HPDE6-E6E7 (cell line): ENCODE measurements at regions not wholly inside any gene's neighbourhood (a gene's known extent, or its start where the extent isn't known, plus 50 kb on each side); places are given as distances from the start of the nearest gene placed in this dataset.
"Not testable (repeated sequence)": the region's sequence is repeated elsewhere in the genome, so short reads cannot be mapped to it uniquely, and the experiment has no call there.

ENCODE experiments used
- DNase-seq: peaks from one replicate; pipeline ENCODE4 v3.0.0; 2011; ENCODE audit warnings: missing footprints; ENCODE audit errors: extremely low spot score

DNA sequence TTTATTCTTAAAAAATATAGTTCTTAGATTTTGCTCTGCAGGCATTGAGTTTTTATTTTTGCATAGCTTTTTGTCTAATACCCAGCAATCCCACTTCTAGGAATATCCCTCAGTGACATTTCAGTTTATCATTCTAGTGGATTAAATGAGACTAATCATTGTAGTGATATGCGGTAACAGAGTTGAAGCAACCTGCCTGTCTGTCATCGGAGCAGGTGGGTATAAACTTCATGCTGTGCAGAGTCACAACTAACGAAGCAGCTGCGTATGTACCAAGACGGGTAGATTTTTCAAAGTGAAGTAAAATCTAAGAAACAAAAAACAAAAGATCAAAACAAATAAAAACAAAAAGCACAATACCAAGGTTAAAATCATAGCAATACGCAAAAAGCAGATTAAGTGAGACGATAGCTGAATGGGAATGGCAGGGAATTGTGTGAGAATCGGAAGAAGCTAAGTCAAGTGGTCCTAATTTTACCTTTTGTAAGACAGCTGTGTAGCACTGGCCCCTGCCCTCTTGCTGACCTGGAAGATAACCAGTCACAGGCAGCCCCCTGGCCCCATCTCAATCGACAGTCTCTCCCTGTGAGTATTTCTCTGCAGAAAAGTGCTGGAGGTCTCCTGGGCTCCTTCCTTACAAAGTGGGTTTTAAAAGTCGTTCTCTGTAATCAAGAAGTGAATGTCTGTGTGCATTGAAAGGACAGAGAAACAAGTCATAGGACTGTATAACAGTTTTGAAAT, 169.2 kb downstream of the OR2B2 start:
- DNase-seq, result no peak

DNA sequence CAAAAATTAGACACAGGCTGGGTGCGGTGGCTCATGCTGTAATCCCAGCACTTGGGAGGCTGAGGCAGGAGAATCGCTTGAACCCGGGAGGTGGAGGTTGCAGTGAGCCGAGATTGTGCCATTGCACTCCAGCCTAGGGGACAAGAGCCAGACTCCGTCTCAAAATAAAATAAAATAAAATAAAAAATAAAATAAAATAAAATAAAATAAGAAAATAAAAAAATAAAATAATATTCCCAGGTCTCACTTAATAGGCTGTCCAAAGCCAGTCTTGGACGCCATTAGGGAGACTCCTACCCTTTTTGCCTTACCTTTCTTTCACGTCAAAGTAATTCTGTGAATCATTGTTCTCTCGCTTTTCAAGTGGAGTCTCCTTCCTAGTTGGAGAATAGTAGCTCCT, 172.3 kb downstream of the OR2B2 start:
- DNase-seq, result not testable (repeated sequence)

- DNase-seq, result no peak
These were observed 175.5 kb downstream of the OR2B2 start for GRCh38 chr6:27736686-27737085.

DNA sequence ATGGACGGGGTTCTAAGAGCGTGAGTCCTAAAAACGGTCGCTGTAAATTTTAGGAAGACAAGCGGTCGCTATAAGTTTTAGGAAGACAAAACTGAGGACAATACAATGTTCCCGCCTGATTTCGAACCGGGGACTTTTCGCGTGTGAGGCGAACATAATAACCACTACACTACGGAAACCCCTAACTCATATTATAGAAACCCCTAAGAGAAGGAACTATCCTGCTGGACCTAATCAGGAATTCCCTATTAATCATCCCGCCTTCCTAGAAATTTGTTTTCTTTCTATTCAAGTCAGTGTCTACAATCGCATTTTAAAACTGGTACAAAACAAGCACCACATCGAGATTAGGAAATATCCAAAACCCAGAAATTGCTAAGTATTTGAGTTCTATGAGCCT, 183.8 kb downstream of the OR2B2 start:
- no peak for DNase-seq

DNA sequence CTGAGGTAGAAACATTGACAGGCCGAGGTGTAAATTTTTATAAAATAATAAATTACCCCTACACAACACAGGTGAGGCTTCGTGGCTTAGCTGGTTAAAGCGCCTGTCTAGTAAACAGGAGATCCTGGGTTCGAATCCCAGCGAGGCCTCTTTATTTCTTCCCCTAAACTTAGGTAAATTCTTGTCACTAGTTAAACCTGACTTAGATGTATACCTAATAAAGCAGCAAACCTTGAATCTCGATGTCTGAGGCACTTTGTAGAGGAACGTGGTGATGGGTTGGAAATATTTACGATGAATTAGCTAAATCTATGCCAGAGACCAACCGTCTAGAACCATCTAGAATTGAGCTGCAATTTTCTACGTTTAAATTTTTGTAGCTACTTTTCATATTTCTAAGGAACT, 185.6 kb downstream of the OR2B2 start:
- peak; percentile 35 for DNase-seq

DNA sequence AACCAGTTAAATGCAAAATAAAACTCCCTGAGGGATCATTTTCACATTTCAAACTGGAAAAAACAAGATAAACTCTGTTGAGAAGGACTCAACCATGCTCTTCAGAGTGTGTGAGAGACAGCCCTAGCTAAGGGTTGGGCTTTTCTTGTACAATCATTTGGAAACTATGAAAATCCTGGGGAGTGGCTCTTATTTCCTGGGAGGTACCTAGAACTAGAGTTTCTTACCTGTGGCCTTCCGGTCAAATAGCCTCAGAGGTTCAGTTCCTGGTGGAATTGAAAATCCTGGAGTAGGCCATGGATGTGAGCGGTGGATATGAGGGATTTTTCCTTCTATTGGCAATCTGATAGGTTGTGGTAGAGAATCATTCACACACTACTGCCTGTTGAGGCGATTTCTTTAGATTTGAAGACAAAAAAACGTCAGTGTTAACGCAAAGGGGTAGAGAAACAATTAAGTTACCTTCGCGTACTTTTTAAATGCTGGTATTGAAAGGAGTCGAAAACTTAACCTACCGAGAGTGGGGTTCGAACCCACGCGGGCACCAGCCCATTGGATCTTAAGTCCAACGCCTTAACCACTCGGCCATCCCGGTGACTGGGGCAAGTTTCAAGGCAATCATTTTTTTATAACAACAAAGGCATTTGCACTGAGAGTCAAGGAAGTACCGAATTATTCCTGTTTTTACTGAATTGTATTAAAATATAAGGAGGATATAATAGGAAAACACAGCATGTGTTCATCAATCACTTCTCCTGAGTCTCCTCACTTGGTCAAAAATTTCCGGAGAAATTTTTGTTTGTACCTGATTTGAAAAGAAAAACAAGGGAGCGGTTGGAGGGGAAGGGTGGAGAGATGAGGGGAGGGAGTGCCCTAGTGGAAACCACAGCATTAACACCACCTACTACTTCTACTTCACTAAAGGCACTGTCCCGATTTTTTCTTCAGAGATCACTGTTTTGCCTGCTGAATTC, 191.3 kb downstream of the OR2B2 start:
- DNase-seq, result peak; percentile 88

GRCh38 chr6:27719039-27719438, 193.2 kb downstream of the OR2B2 start:
- not testable (repeated sequence) for DNase-seq

- no peak for DNase-seq
These were observed 205.8 kb downstream of the OR2B2 start for GRCh38 chr6:27706431-27706830.

GRCh38 chr6:27700337-27700736, 211.9 kb downstream of the OR2B2 start:
- no peak for DNase-seq

GRCh38 chr6:27694547-27694874, 217.7 kb downstream of the OR2B2 start:
- no peak for DNase-seq

GRCh38 chr6:27693766-27694546, 218.2 kb downstream of the OR2B2 start:
- peak; percentile 63 for DNase-seq

DNA sequence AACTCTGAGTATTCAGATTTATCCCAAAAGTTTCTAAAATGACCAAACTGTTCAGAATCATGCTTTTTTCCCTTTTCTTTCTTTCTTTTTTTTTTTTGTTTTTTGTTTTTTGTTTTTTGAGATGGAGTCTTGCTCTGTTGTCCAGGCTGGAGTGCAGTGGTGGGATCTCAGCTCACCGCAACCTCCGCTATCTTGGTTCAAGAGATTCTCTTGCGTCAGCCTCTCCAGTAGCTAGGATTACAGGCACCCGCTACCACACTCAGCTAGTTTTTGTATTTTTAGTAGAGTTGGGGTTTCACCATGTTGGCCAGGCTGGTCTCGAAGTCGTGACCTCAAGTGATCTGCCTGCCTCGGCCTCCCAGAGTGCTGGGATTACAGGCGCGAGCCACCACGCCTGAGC, 219.2 kb upstream of the ZNF184 start:
- not testable (repeated sequence) for DNase-seq

- DNase-seq, result peak; percentile 87
These were observed 215.2 kb upstream of the ZNF184 start for GRCh38 chr6:27688014-27688586.

- DNase-seq, result peak; percentile 61
These were observed 214.5 kb upstream of the ZNF184 start for GRCh38 chr6:27687154-27688013.

GRCh38 chr6:27685279-27685678, 212.4 kb upstream of the ZNF184 start:
- no peak for DNase-seq

GRCh38 chr6:27684264-27685211, 211.6 kb upstream of the ZNF184 start:
- DNase-seq, result peak; percentile 70

DNA sequence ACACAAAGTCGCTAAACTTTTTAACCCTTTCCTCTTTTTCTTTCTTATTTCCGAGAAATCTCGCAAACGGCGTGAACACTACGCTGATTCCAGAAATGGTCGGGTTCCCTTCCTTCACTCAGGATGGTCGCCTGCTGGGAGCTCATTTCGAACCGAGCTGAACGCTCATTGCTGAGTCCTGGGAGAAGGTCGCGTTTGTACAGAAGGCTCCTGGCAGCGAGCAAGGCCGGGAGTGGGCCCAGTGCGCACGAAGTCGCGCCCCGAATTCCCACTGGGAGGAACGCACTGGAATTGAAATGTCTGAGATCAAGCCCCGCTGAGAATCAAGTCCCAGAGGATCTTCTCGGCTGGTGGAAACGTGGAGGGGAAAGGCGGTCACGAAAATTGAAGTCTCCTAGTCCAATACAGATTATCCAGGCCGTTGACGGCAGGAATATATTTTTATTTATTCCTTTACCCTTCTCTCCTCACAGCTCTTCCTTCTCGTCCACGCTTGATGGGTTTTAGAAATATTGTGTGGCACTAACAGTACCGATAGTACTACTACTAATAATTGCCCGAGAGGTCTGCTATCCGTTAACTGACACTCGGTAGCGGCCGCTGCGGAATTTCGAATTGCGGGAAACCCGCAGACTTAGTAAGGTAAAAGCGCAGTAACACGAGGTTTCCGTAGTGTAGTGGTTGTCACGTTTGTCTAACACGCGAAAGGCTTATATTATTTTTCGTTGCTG, 207.2 kb upstream of the ZNF184 start:
- no peak for DNase-seq

DNA sequence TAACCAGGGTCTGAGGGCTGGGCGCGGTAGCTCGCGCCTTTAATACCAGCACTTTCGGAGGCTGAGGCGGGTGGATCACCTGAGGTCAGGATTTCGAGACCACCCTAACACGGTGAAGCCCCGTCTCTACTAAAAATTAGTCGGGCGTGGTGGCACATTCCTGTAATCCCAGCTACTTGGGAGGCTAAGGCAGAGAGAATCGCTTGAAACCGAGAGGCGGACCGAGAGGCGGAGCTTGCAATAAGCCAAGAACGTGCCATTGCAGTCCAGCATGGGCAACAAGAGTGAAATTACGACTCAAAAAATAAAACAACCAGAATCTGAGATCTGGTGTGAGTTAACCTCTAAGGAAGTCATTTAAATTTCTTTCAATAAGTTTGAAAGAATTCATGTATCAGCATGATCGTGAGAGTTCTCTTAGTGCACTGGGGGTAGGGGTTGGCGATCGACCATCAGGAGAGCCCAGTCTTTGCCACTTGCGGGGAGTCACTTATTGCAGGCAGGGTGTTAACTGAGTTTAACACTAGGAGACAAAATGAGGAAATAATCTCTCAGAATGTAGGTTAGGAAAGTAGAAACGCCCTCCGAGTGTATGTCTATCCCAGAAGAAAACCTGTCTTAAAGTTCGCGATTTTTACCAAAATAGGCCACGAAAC, 206.5 kb upstream of the ZNF184 start:
- DNase-seq, result no peak
